ENCODE measurements at regions not wholly inside any gene's neighbourhood (a gene's known extent, or its start where the extent isn't known, plus 50 kb on each side); places are given as distances from the start of the nearest gene placed in this dataset.
"Not testable (repeated sequence)": the region's sequence is repeated elsewhere in the genome, so short reads cannot be mapped to it uniquely, and the experiment has no call there.

DNA sequence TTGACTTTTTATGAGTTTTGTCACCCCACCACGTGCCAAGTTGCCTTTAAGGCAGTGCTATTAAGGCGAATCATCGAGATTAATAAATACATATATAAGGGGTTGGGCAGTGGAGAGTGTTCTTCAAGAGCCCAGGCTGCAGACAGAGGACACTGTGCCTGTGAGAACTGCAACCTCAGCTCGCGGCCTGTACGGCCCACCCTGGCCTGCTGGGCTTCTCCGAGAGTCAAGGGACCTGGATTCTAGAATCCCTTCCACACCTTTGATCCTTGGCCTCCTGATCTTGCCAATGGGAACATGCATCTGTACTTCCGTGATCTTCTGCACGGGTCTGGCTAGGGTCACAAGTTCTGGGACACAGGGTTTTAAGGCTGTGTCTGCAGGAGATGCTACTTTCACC, 54.5 kb downstream of the IRX5 start:
- no peak for DNase-seq (ENCODE audit: low read depth in 2 of 2)
- TF ChIP-seq, protein P1, sequence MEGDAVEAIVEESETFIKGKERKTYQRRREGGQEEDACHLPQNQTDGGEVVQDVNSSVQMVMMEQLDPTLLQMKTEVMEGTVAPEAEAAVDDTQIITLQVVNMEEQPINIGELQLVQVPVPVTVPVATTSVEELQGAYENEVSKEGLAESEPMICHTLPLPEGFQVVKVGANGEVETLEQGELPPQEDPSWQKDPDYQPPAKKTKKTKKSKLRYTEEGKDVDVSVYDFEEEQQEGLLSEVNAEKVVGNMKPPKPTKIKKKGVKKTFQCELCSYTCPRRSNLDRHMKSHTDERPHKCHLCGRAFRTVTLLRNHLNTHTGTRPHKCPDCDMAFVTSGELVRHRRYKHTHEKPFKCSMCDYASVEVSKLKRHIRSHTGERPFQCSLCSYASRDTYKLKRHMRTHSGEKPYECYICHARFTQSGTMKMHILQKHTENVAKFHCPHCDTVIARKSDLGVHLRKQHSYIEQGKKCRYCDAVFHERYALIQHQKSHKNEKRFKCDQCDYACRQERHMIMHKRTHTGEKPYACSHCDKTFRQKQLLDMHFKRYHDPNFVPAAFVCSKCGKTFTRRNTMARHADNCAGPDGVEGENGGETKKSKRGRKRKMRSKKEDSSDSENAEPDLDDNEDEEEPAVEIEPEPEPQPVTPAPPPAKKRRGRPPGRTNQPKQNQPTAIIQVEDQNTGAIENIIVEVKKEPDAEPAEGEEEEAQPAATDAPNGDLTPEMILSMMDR (IDR thresholded peaks at IDR 0.05; ENCODE audit: low read depth, low read length): no peak
- no peak overlapping the region for H3K4me3 ChIP-seq (replicated peaks in 1 of 2; ENCODE audit: low read depth in 2 of 2, low read length in 2 of 2)

DNA sequence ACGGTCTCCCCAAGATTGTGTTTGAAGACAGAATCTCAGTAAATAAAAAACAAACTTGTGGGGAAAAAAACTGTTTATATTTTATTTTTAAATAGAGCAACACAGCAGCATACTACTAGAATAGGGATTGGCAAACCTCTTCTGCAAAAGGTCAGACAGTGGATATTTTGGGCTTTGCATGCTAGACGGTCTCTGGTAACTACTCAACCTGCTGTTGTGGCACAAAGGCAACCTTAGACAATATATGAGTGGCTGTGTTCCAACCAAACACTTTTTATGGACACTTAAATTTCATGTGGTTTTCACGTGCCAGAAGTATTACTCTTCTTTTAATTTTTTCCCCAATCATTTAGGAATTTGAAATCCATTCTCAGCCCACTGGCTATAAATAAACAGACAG, 55.0 kb downstream of the IRX5 start:
- no peak for DNase-seq (ENCODE audit: low read depth in 2 of 2)
- no peak overlapping the region for H3K4me3 ChIP-seq (replicated peaks in 1 of 2; ENCODE audit: low read depth in 2 of 2, low read length in 2 of 2)

DNA sequence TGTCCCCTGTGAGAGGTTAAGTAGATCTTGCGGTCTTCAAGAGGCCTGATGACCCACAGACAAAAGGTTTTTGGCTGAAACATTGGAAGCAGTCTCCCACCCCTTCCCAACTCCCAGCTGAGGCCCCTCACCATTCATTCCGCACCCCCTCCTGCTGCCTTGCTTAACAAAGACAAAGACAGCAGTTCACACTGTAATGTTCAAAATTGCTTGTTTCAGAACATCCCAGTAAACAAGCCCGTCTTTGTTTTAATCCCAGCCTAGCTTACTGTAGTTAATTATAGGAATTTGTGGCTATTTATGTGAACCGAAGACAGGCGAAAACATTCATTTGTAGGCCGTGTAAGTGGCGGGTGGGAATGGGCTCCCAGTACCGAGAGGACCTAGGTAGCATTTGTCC, 55.7 kb downstream of the IRX5 start:
- H3K4me3 ChIP-seq (replicated peaks in 1 of 2; ENCODE audit: low read depth in 2 of 2, low read length in 2 of 2): no peak overlapping the region
- TF ChIP-seq, protein P1 (IDR thresholded peaks at IDR 0.05; ENCODE audit: low read depth, low read length): no peak
- DNase-seq (ENCODE audit: low read depth in 2 of 2): no peak

More for the DNA sequence above, 55.0 kb downstream of the IRX5 start:
- TF ChIP-seq, protein P1 (IDR thresholded peaks at IDR 0.05; ENCODE audit: low read depth, low read length): no peak

DNA sequence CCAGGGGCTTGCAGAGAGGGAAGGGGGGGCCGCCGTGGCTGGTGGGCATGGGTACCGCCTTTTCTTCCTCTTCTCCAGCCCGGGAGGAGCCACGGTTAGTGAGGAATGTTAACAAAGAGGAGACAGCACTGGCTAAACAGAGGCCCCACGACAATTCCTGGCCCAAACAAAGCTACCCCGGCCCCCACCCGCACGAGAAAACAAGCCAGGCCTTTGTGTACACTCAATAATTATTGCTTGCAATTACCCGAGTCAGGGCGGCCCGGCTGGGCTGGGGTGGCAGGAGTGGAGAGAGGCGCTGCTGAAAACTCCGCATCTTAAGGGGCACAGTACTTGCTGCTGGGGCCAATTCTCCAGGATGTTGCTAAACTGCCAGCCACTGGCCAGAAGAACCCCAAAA, 56.4 kb downstream of the IRX5 start:
- TF ChIP-seq, protein P1 (IDR thresholded peaks at IDR 0.05; ENCODE audit: low read depth, low read length): no peak
- H3K4me3 ChIP-seq (replicated peaks in 1 of 2; ENCODE audit: low read depth in 2 of 2, low read length in 2 of 2): no peak overlapping the region
- no peak for DNase-seq (ENCODE audit: low read depth in 2 of 2)

DNA sequence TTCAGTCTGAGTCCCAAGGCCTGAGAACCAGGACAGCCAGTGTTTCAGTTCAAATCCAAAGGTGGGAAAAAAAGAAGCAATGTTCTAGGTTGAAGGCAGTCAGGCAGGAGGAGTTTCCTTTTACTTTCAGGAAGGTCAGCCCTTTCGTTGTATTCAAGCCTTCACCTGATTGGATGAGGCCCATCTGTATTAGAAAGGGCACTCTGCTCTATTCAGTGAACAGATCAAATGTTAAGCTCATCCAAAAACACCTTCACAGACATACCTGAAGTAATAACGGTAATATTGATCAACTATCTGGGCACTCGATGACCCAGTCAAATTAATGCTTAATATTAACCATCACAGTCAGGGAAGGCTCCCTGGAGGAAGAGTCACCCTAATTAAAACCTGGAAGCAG, 60.9 kb downstream of the IRX5 start:
- H3K4me3 ChIP-seq (replicated peaks in 1 of 2; ENCODE audit: low read depth in 2 of 2, low read length in 2 of 2): no peak overlapping the region
- DNase-seq (ENCODE audit: low read depth in 2 of 2): no peak
- TF ChIP-seq, protein P1 (IDR thresholded peaks at IDR 0.05; ENCODE audit: low read depth, low read length): no peak

DNA sequence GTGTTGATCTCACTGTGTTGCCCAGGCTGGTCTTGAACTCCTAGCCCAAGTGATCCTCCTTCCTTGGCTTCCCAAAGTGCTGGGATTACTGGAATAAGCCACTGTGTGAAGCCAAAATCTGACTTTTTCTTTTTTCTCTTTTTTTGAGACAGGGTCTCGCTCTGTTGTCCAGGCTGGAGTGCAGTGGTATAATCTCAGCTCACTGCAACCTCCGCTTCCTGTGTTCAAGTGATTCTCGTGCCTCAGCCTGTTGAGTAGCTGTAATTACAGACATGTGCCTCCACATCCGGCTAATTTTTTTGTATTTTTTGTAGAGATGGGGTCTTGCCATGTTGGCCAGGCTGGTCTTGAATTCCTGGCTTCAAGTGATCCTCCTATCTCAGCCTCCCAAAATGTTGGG, 61.3 kb downstream of the IRX5 start:
- H3K4me3 ChIP-seq (replicated peaks in 1 of 2; ENCODE audit: low read depth in 2 of 2, low read length in 2 of 2); DNase-seq (ENCODE audit: low read depth in 2 of 2): not testable (repeated sequence)

DNA sequence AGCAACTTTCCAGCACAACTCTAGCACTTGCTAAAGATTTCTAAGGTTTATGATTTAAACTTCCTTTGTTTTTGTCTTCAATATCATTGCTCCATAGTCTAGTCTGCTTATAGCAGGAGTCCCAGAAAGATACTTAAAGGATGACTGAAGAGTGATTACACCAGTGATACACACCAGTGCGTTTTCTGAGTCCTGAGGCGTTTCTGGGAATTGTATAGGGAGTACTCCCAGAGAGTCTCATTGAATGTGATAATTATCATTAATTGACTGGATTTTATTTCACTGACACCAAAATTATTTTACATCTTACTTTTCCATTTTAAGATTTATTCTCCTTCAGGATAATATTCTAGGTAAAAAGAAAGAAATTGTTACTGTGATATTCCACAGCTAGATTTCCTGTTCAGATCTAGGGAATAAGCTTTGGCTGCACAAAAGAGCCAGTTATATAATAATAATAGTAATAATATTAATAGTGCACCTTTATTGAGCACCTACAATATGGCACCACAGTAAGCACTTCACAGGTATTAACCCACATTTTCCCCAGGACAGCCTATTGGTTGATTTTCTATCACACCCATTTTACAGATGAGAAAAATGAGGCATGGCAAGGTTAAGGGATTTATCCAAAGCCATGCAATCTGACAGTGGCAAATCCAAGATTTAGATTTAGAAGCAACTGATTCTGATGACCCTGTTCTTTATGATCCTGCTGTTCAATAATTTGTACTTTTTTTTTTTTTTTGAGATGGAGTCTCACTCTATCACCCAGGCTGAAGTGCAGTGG, 62.6 kb downstream of the IRX5 start:
- TF ChIP-seq, protein P1 (IDR thresholded peaks at IDR 0.05; ENCODE audit: low read depth, low read length): no peak
- no peak overlapping the region for H3K4me3 ChIP-seq (replicated peaks in 1 of 2; ENCODE audit: low read depth in 2 of 2, low read length in 2 of 2)
- DNase-seq (ENCODE audit: low read depth in 2 of 2): no peak

All from cardiac fibroblast (primary cell).